A673 (cell line): ENCODE measurements at regions not wholly inside any gene's neighbourhood (a gene's known extent, or its start where the extent isn't known, plus 50 kb on each side); places are given as distances from the start of the nearest gene placed in this dataset.

Experiments
- CTCF ChIP-seq: fragments of 300-800, 200-600 bp; sonication (generic); conservative IDR thresholded peaks from 2 replicates; pipeline ENCODE4 v1.5.1; 2017; ENCODE audit warnings: low read depth, mild to moderate bottlenecking, antibody characterized with exemption, low read length, moderate library complexity, mixed read lengths
- EZH2 ChIP-seq: fragments of 200-600 bp; sonication (generic); IDR thresholded peaks from 2 replicates; pipeline ENCODE4 v1.6.1; 2017; ENCODE audit warnings: borderline replicate concordance, low read depth, mild to moderate bottlenecking, mixed read lengths, antibody characterized with exemption, low read length; ENCODE audit not compliant: poor library complexity, severe bottlenecking

GRCh38 chr3:194077602-194078001 is 58.3 kb upstream of the HES1 start:
- TF ChIP-seq CTCF (no peak), EZH2 (no peak)
